ENCODE measurements at regions not wholly inside any gene's neighbourhood (a gene's known extent, or its start where the extent isn't known, plus 50 kb on each side); places are given as distances from the start of the nearest gene placed in this dataset.
A peak's percentile ranks its signal among the peaks of the same experiment; 100 is the strongest.

GRCh38 chr6:139457476-139457875, 83.0 kb upstream of the CITED2 start:
- H3K36me3 Mint-ChIP-seq (ENCODE audit: low read depth) = no peaks in the 10 kb centered on the region
- H3K4me1 Mint-ChIP-seq = peaks cover 3% of the 10 kb centered on the region
- DNase-seq = no peak
- Histone ChIP-seq H3K36me3 (ENCODE audit: control insufficient read depth, insufficient read depth, low read length) (no peaks in the 10 kb centered on the region), H3K27ac (ENCODE audit: low read depth, low read length) (no peak overlapping the region), H3K4me3 (ENCODE audit: low read length) (no peak overlapping the region), H3K9me3 (ENCODE audit: control insufficient read depth, low read length) (no peaks in the 10 kb centered on the region), H3K27me3 (ENCODE audit: control insufficient read depth, insufficient read depth, low read length, poor library complexity, severe bottlenecking) (no peaks in the 10 kb centered on the region), H3K9ac (ENCODE audit: extremely low read depth, low read length, poor library complexity, severe bottlenecking) (no peak overlapping the region), H3K4me1 (ENCODE audit: control insufficient read depth, insufficient read depth, low read length) (no peaks in the 10 kb centered on the region)
- 86 to 92% methylated on average over 4 to 7 of the region's 7 CpGs for WGBS, 2 experiments (ENCODE audit: insufficient coverage in 1 of 2, insufficient read length in 1 of 2)
- H3K9me3 Mint-ChIP-seq = no peaks in the 10 kb centered on the region
- no peak overlapping the region for H3K4me3 Mint-ChIP-seq
- TF ChIP-seq CTCF (conservative IDR thresholded peaks at IDR 0.05) = no peak
- H3K27ac Mint-ChIP-seq = no peak overlapping the region
- no peaks in the 10 kb centered on the region for H3K27me3 Mint-ChIP-seq (ENCODE audit: insufficient read depth)

- DNase-seq = no peak
- no peak overlapping the region for H3K4me3 Mint-ChIP-seq
Observed at GRCh38 chr6:139452148-139452876, 77.9 kb upstream of the CITED2 start.

GRCh38 chr6:139449611-139450000, 75.2 kb upstream of the CITED2 start:
- H3K4me3 ChIP-seq (ENCODE audit: low read length) = no peak overlapping the region
- H3K4me1 Mint-ChIP-seq = peaks cover 45% of the 10 kb centered on the region
- H3K4me1 ChIP-seq (ENCODE audit: control insufficient read depth, insufficient read depth, low read length) = peaks cover 7% of the 10 kb centered on the region
- no peaks in the 10 kb centered on the region for H3K9me3 ChIP-seq (ENCODE audit: control insufficient read depth, low read length)
- H3K27me3 Mint-ChIP-seq (ENCODE audit: insufficient read depth) = no peaks in the 10 kb centered on the region
- peak overlapping the region; percentile 87 for H3K27ac Mint-ChIP-seq
- no peak overlapping the region for H3K27ac ChIP-seq (ENCODE audit: low read depth, low read length)
- no peaks in the 10 kb centered on the region for H3K9me3 Mint-ChIP-seq
- no peak for TF ChIP-seq CTCF (conservative IDR thresholded peaks at IDR 0.05)
- H3K27me3 ChIP-seq (ENCODE audit: control insufficient read depth, insufficient read depth, low read length, poor library complexity, severe bottlenecking) = no peaks in the 10 kb centered on the region
- no peak overlapping the region for H3K4me3 Mint-ChIP-seq
- no peaks in the 10 kb centered on the region for H3K36me3 ChIP-seq (ENCODE audit: control insufficient read depth, insufficient read depth, low read length)
- no peaks in the 10 kb centered on the region for H3K36me3 Mint-ChIP-seq (ENCODE audit: low read depth)
- no peak overlapping the region for H3K9ac ChIP-seq (ENCODE audit: extremely low read depth, low read length, poor library complexity, severe bottlenecking)
- DNase-seq = no peak

More at GRCh38 chr6:139452148-139452876, 77.9 kb upstream of the CITED2 start:
- H3K27ac Mint-ChIP-seq = no peak overlapping the region
- 67 to 86% methylated on average over 1 to 2 of the region's 2 CpGs for WGBS, 2 experiments (ENCODE audit: insufficient coverage in 1 of 2, insufficient read length in 1 of 2)
- no peaks in the 10 kb centered on the region for H3K27me3 ChIP-seq (ENCODE audit: control insufficient read depth, insufficient read depth, low read length, poor library complexity, severe bottlenecking)
- H3K9ac ChIP-seq (ENCODE audit: extremely low read depth, low read length, poor library complexity, severe bottlenecking) = no peak overlapping the region
- H3K9me3 ChIP-seq (ENCODE audit: control insufficient read depth, low read length) = no peaks in the 10 kb centered on the region
- no peaks in the 10 kb centered on the region for H3K36me3 Mint-ChIP-seq (ENCODE audit: low read depth)
- no peaks in the 10 kb centered on the region for H3K27me3 Mint-ChIP-seq (ENCODE audit: insufficient read depth)
- no peaks in the 10 kb centered on the region for H3K9me3 Mint-ChIP-seq
- no peak for TF ChIP-seq CTCF (conservative IDR thresholded peaks at IDR 0.05)
- H3K4me1 Mint-ChIP-seq = peaks cover 35% of the 10 kb centered on the region
- no peak overlapping the region for H3K27ac ChIP-seq (ENCODE audit: low read depth, low read length)
- no peak overlapping the region for H3K4me3 ChIP-seq (ENCODE audit: low read length)
- peaks cover 7% of the 10 kb centered on the region for H3K4me1 ChIP-seq (ENCODE audit: control insufficient read depth, insufficient read depth, low read length)
- H3K36me3 ChIP-seq (ENCODE audit: control insufficient read depth, insufficient read depth, low read length) = no peaks in the 10 kb centered on the region

All from endodermal cell (in vitro differentiated cells).